NCI-H2227 (cell line): ENCODE measurements at regions not wholly inside any gene's neighbourhood (a gene's known extent, or its start where the extent isn't known, plus 50 kb on each side); places are given as distances from the start of the nearest gene placed in this dataset.
A peak's percentile ranks its signal among the peaks of the same experiment; 100 is the strongest.

Experiments used
- DNase-seq: peaks from one replicate; lab custom pipeline; 2025; ENCODE audit not compliant: unreplicated experiment; lab: John Stamatoyannopoulos, UW

GRCh38 chr7:54701982-54702381, 57.0 kb downstream of the SEC61G start:
- no peak for DNase-seq

- no peak for DNase-seq
These were observed 59.3 kb downstream of the SEC61G start for GRCh38 chr7:54699715-54700114.

- DNase-seq = no peak
These were observed 61.3 kb downstream of the SEC61G start for GRCh38 chr7:54697659-54698186.

- DNase-seq = no peak
These were observed 68.1 kb downstream of the SEC61G start for GRCh38 chr7:54690892-54691291.

GRCh38 chr7:54690050-54690443, 69.0 kb downstream of the SEC61G start:
- no peak for DNase-seq

- no peak for DNase-seq
These were observed 69.5 kb downstream of the SEC61G start for GRCh38 chr7:54689394-54690049.

GRCh38 chr7:54687462-54688212, 71.4 kb downstream of the SEC61G start:
- DNase-seq = no peak

GRCh38 chr7:54680377-54681005, 78.5 kb downstream of the SEC61G start:
- DNase-seq = no peak

GRCh38 chr7:54679490-54679817, 79.6 kb downstream of the SEC61G start:
- no peak for DNase-seq

- no peak for DNase-seq
These were observed 80.1 kb downstream of the SEC61G start for GRCh38 chr7:54678763-54679489.

GRCh38 chr7:54674891-54675290, 84.1 kb downstream of the SEC61G start:
- DNase-seq = no peak

GRCh38 chr7:54672519-54672918, 86.5 kb downstream of the SEC61G start:
- DNase-seq = no peak

- DNase-seq = peak; percentile 58
These were observed 94.5 kb downstream of the SEC61G start for GRCh38 chr7:54664235-54665228.

GRCh38 chr7:54663603-54664234, 95.3 kb downstream of the SEC61G start:
- no peak for DNase-seq

GRCh38 chr7:54663186-54663585, 95.8 kb downstream of the SEC61G start:
- no peak for DNase-seq

GRCh38 chr7:54662701-54663100, 96.3 kb downstream of the SEC61G start:
- DNase-seq = no peak

- no peak for DNase-seq
These were observed 105.1 kb downstream of the SEC61G start for GRCh38 chr7:54653905-54654304.

- DNase-seq = no peak
These were observed 100.9 kb downstream of the VSTM2A start for GRCh38 chr7:54643064-54643463.

- DNase-seq = no peak
These were observed 95.7 kb downstream of the VSTM2A start for GRCh38 chr7:54637712-54638396.
